Mammary epithelial cell (primary cell): ENCODE measurements at regions not wholly inside any gene's neighbourhood (a gene's known extent, or its start where the extent isn't known, plus 50 kb on each side); places are given as distances from the start of the nearest gene placed in this dataset.

Experiments
- EZH2 ChIP-seq: IDR thresholded peaks from 2 replicates; pipeline ENCODE4 v1.6.1; 2012; ENCODE audit warnings: low read length, inconsistent platforms, borderline replicate concordance
- TF ChIP-seq, protein P1 (sequence below), 2 donors: IDR thresholded peaks in 1 of 2; conservative IDR thresholded peaks in 1 of 2; 2 replicates each; pipeline ENCODE4 v1.5.1; 2011 to 2012; ENCODE audit warnings: inconsistent platforms in 2 of 2, low read length in 2 of 2, mild to moderate bottlenecking in 2 of 2, control low read depth in 1 of 2, low read depth in 1 of 2; ENCODE audit not compliant: insufficient read depth in 1 of 2; ENCODE audit errors: extremely low read depth in 1 of 2

GRCh38 chr2:226234187-226234586, 565.4 kb downstream of the IRS1 start:
- TF ChIP-seq, protein P1, sequence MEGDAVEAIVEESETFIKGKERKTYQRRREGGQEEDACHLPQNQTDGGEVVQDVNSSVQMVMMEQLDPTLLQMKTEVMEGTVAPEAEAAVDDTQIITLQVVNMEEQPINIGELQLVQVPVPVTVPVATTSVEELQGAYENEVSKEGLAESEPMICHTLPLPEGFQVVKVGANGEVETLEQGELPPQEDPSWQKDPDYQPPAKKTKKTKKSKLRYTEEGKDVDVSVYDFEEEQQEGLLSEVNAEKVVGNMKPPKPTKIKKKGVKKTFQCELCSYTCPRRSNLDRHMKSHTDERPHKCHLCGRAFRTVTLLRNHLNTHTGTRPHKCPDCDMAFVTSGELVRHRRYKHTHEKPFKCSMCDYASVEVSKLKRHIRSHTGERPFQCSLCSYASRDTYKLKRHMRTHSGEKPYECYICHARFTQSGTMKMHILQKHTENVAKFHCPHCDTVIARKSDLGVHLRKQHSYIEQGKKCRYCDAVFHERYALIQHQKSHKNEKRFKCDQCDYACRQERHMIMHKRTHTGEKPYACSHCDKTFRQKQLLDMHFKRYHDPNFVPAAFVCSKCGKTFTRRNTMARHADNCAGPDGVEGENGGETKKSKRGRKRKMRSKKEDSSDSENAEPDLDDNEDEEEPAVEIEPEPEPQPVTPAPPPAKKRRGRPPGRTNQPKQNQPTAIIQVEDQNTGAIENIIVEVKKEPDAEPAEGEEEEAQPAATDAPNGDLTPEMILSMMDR (conservative IDR thresholded peaks at IDR 0.05 in 1 of 2, IDR thresholded peaks at IDR 0.05 in 1 of 2; ENCODE audit: extremely low read depth in 1 of 2, insufficient read depth in 1 of 2, low read depth in 1 of 2, low read length in 2 of 2): no peak
- no peak for TF ChIP-seq EZH2
